Vagina (tissue), 2 donors: ENCODE measurements at regions not wholly inside any gene's neighbourhood (a gene's known extent, or its start where the extent isn't known, plus 50 kb on each side); places are given as distances from the start of the nearest gene placed in this dataset.
"Not testable (repeated sequence)": the region's sequence is repeated elsewhere in the genome, so short reads cannot be mapped to it uniquely, and the experiment has no call there.

ENCODE experiments used
- DNase-seq, 2 donors: peaks; one replicate each; pipeline ENCODE4 v3.0.0-alpha.2; 2017; ENCODE audit errors: extremely low spot score in 2 of 2
- H3K27ac ChIP-seq: fragments of 200-600 bp; sonication (generic); one replicate; pipeline ENCODE4 v1.5.1; 2019
- H3K27me3 ChIP-seq: fragments of 200-600 bp; sonication (generic); one replicate; pipeline ENCODE4 v1.5.1; 2019
- H3K36me3 ChIP-seq, 2 donors: fragments of 200-600 bp; sonication (generic); one replicate each; pipeline ENCODE4 v1.5.1; 2017 to 2019
- H3K4me1 ChIP-seq: fragments of 200-600 bp; sonication (generic); one replicate; pipeline ENCODE4 v1.5.1; 2019
- H3K4me3 ChIP-seq, 2 donors: fragments of 200-600 bp; sonication (generic); 1 replicate in 1 of 2; 2 replicates in 1 of 2; pipeline ENCODE4 v1.5.1; 2016 to 2019
- H3K9me3 ChIP-seq: fragments of 200-600 bp; sonication (generic); one replicate; pipeline ENCODE4 v1.5.1; 2019
- POLR2A ChIP-seq, 2 donors: fragments of 450-650 bp; IDR thresholded peaks; one replicate each; pipeline ENCODE4 v1.6.1; 2017; ENCODE audit warnings: antibody characterized with exemption in 2 of 2, mild to moderate bottlenecking in 2 of 2, moderate library complexity in 2 of 2
- POLR2AphosphoS5 ChIP-seq, 2 donors: sonication (generic); formaldehyde crosslinking; IDR thresholded peaks; one replicate each; pipeline ENCODE4 v1.9.0; 2017; ENCODE audit warnings: antibody characterized with exemption in 2 of 2, mild to moderate bottlenecking in 2 of 2, low read depth in 1 of 2; ENCODE audit not compliant: insufficient read depth in 1 of 2
- intact Hi-C: fragments of 100-400 bp; cut with DNase I; formaldehyde crosslinking; loops from one replicate; pipeline ENCODE4 v1.15.1; 2023
- TF ChIP-seq, protein P1 (sequence below), 3 experiments: fragments of 450-650 bp in 2 of 3; fragments of 200-600 bp in 1 of 3; sonication (generic) in 1 of 3; IDR thresholded peaks; one replicate each; pipeline ENCODE4 v1.5.1; 2017 to 2019; ENCODE audit warnings: antibody characterized with exemption in 3 of 3, mild to moderate bottlenecking in 2 of 3, moderate library complexity in 2 of 3

DNA sequence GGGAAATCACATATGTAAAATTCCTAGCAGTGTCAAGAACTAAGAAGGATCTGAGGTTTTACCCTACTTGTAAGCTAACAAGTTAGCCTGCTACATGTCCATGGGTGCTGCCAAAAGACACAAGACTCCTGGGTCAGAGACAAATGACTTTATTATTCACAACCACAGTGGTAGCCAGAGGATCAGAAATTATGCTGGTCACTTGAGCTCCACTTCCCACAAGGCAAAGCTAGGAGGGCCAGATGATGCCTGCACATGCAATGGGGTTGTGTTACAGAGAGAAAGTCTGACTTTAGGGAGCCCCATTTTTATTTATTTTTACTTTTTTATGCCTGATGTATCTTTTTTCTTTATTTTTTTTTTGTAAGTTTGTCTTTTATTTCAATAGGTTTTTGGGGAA, 136.8 kb downstream of the S1PR1 start:
- DNase-seq = no peak
- Histone ChIP-seq H3K27me3 (no peaks in the 10 kb centered on the region), H3K36me3 (no peaks in the 10 kb centered on the region), H3K9me3 (no peaks in the 10 kb centered on the region), H3K4me1 (no peaks in the 10 kb centered on the region), H3K27ac (no peak overlapping the region), H3K4me3 (no peak overlapping the region)
- intact Hi-C loops = no loop called here
- TF ChIP-seq POLR2A (IDR thresholded peaks at IDR 0.05) = no peak
- TF ChIP-seq, protein P1, sequence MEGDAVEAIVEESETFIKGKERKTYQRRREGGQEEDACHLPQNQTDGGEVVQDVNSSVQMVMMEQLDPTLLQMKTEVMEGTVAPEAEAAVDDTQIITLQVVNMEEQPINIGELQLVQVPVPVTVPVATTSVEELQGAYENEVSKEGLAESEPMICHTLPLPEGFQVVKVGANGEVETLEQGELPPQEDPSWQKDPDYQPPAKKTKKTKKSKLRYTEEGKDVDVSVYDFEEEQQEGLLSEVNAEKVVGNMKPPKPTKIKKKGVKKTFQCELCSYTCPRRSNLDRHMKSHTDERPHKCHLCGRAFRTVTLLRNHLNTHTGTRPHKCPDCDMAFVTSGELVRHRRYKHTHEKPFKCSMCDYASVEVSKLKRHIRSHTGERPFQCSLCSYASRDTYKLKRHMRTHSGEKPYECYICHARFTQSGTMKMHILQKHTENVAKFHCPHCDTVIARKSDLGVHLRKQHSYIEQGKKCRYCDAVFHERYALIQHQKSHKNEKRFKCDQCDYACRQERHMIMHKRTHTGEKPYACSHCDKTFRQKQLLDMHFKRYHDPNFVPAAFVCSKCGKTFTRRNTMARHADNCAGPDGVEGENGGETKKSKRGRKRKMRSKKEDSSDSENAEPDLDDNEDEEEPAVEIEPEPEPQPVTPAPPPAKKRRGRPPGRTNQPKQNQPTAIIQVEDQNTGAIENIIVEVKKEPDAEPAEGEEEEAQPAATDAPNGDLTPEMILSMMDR (IDR thresholded peaks at IDR 0.05) = no peak
- no peak for TF ChIP-seq POLR2AphosphoS5 (IDR thresholded peaks at IDR 0.05; ENCODE audit: insufficient read depth in 1 of 2, low read depth in 1 of 2)

DNA sequence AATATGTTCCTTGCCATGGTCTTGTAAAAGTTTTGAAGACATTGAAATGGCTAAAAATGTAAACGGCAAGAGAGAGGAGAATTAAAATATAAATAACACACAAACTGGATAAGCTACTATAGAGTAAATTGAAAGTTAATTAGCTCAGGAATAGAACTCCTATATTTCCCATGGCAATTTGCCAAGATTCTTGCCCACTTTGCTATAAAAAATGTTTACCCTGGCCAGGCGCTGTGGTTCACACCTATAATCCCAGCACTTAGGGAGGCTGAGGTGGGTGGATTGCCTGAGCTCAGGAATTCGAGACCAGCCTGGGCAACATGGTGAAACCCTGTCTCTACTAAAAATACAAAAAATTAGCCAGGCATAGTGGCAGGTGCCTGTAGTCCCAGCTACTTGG, 138.6 kb downstream of the S1PR1 start:
- H3K27ac ChIP-seq, H3K36me3 ChIP-seq, H3K4me3 ChIP-seq, H3K27me3 ChIP-seq, DNase-seq, H3K9me3 ChIP-seq, intact Hi-C loops, H3K4me1 ChIP-seq: not testable (repeated sequence)

DNA sequence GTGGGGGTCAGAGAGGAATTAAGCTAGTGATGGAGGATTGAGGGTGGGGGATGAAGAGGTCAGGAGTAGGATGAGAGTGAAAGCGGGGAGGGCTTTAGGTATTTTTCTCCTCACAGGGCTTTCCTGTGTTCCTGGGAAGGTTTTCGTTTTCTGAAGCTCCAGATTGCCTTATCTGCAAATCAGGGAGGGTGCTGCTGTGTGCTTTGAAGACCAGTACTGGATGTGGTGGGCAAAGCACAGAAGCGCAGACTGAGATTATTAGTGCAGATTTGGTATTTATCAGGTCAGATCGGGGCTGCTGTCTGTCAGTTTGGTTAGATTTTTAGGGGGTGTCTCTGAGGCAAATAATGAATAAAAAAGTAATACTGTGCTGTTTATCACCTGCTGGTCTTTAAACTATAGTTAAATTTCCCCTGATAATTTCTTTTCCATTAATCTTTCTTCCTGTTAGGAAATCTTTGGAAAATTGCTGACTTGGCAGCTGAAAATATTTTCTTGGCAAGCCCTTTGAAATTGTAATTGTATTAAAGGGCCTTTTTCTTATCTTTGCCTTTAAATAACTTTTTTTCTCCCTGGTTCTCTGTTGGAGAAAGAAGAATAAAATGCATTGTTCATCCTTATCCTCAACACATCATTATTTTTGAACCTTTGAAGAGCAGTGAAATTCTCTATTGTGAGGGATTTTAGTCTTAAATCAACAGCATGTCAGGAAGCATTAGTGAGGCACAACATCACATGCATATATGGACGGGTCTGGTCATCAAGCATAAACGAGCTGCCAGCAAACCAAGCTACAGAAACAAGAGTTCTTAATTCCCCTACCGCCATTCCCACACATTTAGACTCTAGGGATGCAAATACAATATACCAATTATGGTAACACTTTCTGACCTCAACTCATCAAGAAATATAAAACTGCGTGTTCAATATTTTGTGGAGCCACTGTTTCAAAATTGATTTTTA, 139.6 kb downstream of the S1PR1 start:
- intact Hi-C loops = no loop called here
- TF ChIP-seq POLR2AphosphoS5 (IDR thresholded peaks at IDR 0.05; ENCODE audit: insufficient read depth in 1 of 2, low read depth in 1 of 2) (no peak), POLR2A (IDR thresholded peaks at IDR 0.05) (no peak)
- TF ChIP-seq, protein P1 (IDR thresholded peaks at IDR 0.05) = no peak
- Histone ChIP-seq H3K27ac (no peak overlapping the region), H3K9me3 (no peaks in the 10 kb centered on the region), H3K27me3 (no peaks in the 10 kb centered on the region), H3K36me3 (no peaks in the 10 kb centered on the region), H3K4me1 (no peaks in the 10 kb centered on the region), H3K4me3 (no peak overlapping the region)
- no peak for DNase-seq

DNA sequence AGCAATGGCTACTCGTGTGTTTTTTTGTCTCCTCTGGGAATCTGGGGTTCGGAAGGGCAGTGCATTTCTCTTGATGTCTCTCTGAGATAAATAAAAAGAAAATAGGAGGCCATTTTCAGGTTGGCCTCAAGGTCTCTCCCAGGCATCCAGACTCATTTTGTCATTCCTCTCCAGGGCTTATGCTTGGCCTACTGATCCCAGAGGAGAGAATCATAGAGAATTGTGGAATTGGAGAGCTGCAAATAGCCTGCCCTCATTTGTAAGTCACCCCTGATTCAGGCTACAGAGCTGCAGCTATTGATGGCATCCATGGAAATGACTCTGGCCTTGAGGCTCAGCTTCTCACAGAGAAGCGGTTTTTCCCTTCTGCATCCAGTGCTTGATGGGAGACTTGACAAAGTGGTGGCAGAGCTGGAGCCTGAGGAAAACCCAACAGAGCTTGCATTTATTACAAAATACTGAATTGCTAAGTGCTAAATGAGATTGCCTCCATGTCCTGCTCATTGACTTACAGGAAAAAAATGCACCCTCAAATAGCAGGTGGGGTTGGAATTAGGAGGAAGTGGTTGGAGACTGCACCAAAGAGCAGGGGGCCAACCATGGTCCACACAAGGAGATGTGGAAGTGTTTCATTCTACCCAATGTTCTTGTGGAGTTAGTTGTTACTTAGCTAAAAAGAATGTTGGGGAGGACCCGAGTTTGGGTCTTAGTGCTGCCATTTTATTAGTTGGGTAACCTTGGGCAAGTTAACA, 140.4 kb downstream of the S1PR1 start:
- Histone ChIP-seq H3K4me1 (no peaks in the 10 kb centered on the region), H3K36me3 (no peaks in the 10 kb centered on the region), H3K27ac (no peak overlapping the region), H3K9me3 (no peaks in the 10 kb centered on the region), H3K4me3 (no peak overlapping the region), H3K27me3 (no peaks in the 10 kb centered on the region)
- no peak for TF ChIP-seq POLR2AphosphoS5 (IDR thresholded peaks at IDR 0.05; ENCODE audit: insufficient read depth in 1 of 2, low read depth in 1 of 2)
- TF ChIP-seq POLR2A (IDR thresholded peaks at IDR 0.05) = no peak
- TF ChIP-seq, protein P1 (IDR thresholded peaks at IDR 0.05) = no peak
- DNase-seq = no peak
- intact Hi-C loops = no loop called here

DNA sequence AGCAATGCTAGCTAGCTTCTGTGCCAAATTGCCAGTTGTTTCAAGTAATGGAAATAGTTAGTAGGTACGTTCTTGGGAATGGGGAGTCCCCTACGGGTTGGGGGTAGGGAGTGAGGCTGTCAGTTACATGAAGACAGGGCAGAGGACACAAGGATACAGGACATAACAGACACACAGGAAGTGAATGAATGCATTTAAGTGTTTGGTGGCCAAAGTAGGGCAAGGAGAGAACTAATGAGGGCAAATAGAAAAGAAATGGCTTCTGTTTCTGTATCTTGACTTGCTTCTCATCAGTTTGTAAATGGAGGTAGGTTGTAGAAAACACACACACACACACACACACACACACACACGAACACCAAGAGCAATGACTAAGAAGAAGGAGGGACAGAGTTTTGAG, 142.2 kb downstream of the S1PR1 start:
- H3K9me3 ChIP-seq = no peaks in the 10 kb centered on the region
- TF ChIP-seq POLR2A (IDR thresholded peaks at IDR 0.05) (no peak), POLR2AphosphoS5 (IDR thresholded peaks at IDR 0.05; ENCODE audit: insufficient read depth in 1 of 2, low read depth in 1 of 2) (no peak)
- TF ChIP-seq, protein P1 (IDR thresholded peaks at IDR 0.05) = no peak
- intact Hi-C loops = no loop called here
- no peak overlapping the region for H3K27ac ChIP-seq
- no peak overlapping the region for H3K4me3 ChIP-seq
- H3K36me3 ChIP-seq = no peaks in the 10 kb centered on the region
- H3K27me3 ChIP-seq = no peaks in the 10 kb centered on the region
- no peak for DNase-seq
- H3K4me1 ChIP-seq = no peaks in the 10 kb centered on the region
